AG09319 (cell line): ENCODE measurements at regions not wholly inside any gene's neighbourhood (a gene's known extent, or its start where the extent isn't known, plus 50 kb on each side); places are given as distances from the start of the nearest gene placed in this dataset.
A peak's percentile ranks its signal among the peaks of the same experiment; 100 is the strongest.

ENCODE experiments used
- DNase-seq: peaks from one replicate; pipeline ENCODE4 v3.0.0-alpha.2; 2010; ENCODE audit warnings: low read depth; ENCODE audit errors: extremely low read depth
- TF ChIP-seq, protein P1 (sequence below): IDR thresholded peaks from 2 replicates; pipeline ENCODE4 v1.5.1; 2011; ENCODE audit warnings: low read depth, mild to moderate bottlenecking, inconsistent platforms, low read length, moderate library complexity

DNA sequence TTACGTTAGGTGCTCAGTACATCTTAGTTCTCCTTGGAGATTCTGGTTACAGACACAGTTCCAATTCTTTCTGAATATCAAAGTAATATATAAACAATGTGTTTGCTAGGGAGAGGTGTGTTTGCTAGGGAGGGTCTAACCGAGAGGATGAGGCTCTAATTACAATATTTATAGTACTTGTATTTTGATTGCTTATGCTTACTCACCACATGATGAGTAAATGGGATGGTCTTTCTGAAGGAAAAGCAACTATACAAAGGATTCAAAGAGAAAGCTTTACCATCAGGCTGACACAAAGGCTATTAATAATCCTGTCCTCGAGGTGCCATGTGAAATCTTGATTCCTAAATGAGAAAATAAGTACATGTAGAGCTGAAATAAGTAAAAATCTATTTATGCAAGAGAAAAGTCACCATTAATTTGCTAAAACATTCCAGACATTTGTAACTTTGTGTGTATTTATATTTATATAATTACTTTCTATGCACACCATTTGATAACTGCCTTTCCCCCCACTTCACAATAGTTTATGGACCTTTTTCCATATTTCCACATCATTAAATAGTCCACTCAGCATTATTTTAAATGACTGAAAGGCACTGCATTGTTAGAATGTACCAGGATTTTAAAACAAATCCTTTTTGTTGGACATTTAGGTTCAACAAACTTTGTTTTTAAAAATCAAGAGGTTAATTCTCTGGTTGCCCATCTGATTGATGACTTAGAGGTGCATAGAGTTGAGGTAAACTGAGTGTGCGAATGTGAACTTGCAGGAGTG lies 94.5 kb upstream of the FN1 start:
- no peak for DNase-seq
- TF ChIP-seq, protein P1, sequence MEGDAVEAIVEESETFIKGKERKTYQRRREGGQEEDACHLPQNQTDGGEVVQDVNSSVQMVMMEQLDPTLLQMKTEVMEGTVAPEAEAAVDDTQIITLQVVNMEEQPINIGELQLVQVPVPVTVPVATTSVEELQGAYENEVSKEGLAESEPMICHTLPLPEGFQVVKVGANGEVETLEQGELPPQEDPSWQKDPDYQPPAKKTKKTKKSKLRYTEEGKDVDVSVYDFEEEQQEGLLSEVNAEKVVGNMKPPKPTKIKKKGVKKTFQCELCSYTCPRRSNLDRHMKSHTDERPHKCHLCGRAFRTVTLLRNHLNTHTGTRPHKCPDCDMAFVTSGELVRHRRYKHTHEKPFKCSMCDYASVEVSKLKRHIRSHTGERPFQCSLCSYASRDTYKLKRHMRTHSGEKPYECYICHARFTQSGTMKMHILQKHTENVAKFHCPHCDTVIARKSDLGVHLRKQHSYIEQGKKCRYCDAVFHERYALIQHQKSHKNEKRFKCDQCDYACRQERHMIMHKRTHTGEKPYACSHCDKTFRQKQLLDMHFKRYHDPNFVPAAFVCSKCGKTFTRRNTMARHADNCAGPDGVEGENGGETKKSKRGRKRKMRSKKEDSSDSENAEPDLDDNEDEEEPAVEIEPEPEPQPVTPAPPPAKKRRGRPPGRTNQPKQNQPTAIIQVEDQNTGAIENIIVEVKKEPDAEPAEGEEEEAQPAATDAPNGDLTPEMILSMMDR: no peak

DNA sequence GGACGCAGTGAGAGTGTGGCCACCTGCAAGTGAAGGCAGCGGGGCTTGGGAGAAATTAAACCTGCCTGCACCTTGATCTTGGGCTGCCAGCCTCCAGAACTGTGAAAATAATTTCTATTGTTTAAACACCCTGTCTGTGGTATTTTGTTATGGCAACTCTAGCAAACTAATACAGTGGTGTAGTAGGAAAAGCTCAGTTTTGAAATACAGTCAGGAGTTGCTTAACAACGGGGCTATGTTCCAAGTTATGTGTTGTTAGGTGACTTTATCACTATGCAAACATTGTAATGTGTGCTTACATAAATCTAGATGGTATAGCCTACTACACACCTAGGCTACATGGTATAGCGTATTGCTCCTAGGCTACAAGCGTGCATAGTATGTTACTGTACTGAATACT lies 93.4 kb upstream of the FN1 start:
- DNase-seq: no peak
- TF ChIP-seq, protein P1: no peak

DNA sequence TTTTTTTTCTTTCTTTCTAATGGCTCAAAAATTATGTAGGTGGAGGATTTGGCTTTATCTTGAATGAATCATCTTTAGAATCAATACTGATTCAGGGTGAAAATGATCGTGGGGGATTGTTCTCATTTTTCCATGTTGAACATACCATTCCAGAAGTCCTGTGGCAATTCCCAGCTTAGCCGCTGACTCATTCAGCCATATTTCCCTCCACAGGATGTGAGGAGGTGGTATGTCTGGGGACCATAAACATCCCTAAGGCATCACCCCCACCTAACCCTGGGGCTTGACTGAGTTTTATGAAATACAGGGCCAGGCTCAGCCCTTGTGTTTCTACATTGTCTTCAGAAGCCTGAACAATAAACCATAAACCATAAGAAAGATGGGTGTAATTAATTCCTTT lies 92.7 kb upstream of the FN1 start:
- TF ChIP-seq, protein P1: no peak
- peak; percentile 79 for DNase-seq

DNA sequence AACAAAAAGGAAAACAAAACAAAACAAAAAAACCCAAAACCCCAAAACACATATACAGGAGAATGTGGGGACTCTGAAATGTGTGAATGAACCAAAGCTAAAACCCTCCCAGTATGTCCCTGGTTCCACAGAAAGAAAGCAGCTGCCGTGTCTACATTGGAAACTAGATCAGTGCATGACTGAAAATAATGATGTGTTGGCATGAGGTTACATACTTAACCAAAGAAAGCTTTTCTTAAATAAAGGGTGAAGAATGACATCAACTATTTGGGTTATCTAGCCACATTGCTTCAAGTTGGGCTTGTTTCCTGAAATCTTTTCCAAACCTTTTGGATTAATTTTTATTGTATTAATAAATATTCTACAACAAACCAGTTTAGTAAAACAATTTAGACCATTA lies 91.9 kb upstream of the FN1 start:
- peak; percentile 52 for DNase-seq
- TF ChIP-seq, protein P1: no peak

DNA sequence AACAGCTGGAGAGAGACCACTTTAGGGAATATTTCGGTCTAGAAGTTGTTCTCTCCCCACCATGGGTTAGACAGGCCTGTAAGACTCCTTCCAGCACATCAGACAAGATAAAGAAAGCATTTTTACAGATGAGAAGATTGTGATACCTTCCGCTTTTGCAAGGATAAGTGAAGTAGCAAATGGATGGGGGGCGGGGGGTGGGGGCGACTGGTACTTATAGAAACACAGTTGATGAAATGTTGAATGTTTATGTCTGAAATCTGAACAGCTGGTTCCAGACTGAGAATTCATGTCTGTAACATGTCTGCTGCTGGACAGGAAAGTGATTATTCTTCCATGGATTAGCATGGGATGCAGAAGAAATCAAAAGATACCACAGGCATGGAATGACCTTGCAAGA lies 90.5 kb upstream of the FN1 start:
- TF ChIP-seq, protein P1: no peak
- DNase-seq: no peak

DNA sequence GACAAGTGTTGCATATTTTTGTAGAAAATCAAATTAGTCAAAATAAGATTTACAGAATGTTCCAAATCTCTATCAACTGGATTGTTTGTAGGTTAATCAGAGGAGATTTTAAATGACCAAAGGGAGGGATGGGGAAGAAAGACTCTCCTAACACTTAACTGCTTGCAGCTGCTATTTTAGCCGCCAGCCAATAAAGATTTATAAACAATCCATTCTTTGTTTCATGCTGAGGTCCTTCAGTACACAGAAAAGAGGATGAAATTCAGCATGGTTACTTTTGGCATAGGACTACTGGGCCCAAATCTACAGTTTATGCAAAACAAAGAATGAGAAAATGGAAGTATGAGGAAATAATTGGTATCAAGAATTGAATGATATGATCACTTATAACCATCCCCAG lies 86.4 kb upstream of the FN1 start:
- TF ChIP-seq, protein P1: no peak

DNA sequence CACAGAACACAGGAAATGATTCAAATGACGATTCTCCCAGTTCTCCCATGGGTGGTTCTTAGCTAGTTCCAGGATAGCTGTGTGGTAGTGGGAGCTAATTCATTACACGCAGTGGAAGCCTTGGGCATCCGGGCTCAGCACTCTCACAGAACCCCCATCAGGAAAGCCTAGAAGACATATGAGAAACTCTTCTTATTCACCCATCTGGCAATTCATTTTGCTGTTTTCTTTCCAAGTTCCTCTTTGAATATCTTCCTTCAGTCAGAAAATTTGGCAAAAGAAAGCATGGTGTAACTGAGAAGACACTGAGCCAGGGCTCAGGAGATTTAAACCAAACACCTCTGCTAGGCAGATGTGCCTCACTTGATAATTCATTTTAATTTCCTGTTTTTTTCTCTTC lies 85.2 kb upstream of the FN1 start:
- no peak for DNase-seq
- TF ChIP-seq, protein P1: no peak

More for the DNA sequence above, 86.4 kb upstream of the FN1 start:
- DNase-seq: no peak
